ENCODE measurements at regions not wholly inside any gene's neighbourhood (a gene's known extent, or its start where the extent isn't known, plus 50 kb on each side); places are given as distances from the start of the nearest gene placed in this dataset.

DNA sequence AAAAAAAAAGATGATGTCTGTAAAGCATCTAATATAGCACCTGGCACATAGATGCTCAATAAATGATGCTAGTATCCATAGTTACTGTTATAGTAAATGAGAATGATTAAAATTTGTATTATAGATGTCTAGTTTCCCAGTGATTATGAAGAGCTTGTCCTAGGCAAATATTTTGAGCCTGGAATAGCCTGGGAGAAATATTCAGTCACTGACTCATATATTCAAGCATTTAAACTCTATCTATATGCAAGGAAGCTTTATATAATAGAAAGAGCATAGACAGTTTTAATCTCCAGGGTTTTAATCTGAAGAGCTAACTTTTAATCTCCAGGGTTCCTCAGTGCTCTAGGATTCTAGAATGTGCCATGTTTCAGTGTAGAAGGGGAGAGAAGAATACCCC, 91.5 kb upstream of the VASH1 start:
- no peaks in the 10 kb centered on the region for H4K20me1 ChIP-seq (replicated peaks; ENCODE audit: control insufficient read depth, extremely low read depth, insufficient read depth, low read length)
- H3K9me1 ChIP-seq (replicated peaks; ENCODE audit: control insufficient read depth, extremely low read depth, insufficient read depth, low read length): no peaks in the 10 kb centered on the region
- no TSS peak for BruUV-seq (replicated peaks)
- no peaks in the 10 kb centered on the region for H3K9me3 ChIP-seq (replicated peaks; ENCODE audit: control insufficient read depth, insufficient read depth, low read length)
- H3K4me2 ChIP-seq (ENCODE audit: insufficient read depth, low read length): no peak overlapping the region
- H3K9ac ChIP-seq (replicated peaks; ENCODE audit: extremely low read depth, insufficient read depth, low read length): no peak overlapping the region
- DNase-seq (ENCODE audit: low read depth, low spot score): no peak
- no peaks in the 10 kb centered on the region for H3K4me1 ChIP-seq (ENCODE audit: control insufficient read depth, extremely low read depth, insufficient read depth, low read length)
- TF ChIP-seq, protein P1, sequence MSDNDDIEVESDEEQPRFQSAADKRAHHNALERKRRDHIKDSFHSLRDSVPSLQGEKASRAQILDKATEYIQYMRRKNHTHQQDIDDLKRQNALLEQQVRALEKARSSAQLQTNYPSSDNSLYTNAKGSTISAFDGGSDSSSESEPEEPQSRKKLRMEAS (IDR thresholded peaks at IDR 0.05; ENCODE audit: insufficient read depth, insufficient read length): no peak
- no peak for TF ChIP-seq EZH2 (IDR thresholded peaks at IDR 0.05; ENCODE audit: borderline replicate concordance, low read depth, low read length, severe bottlenecking)
- no peak for TF ChIP-seq GATA2 (IDR thresholded peaks at IDR 0.05; ENCODE audit: insufficient read depth, insufficient read length, low read depth, low read length)
- TF ChIP-seq FOS (IDR thresholded peaks at IDR 0.05; ENCODE audit: borderline replicate concordance, insufficient read depth, low read length): no peak
- no peak for TF ChIP-seq MYC (IDR thresholded peaks at IDR 0.05; ENCODE audit: low read depth, low read length)
- no peak for TF ChIP-seq POLR2A (IDR thresholded peaks at IDR 0.05; ENCODE audit: low read depth, low read length)
- TF ChIP-seq POLR2AphosphoS5 (IDR thresholded peaks at IDR 0.05; ENCODE audit: insufficient read depth, low read depth, low read length): no peak
- TF ChIP-seq JUN (IDR thresholded peaks at IDR 0.05; ENCODE audit: borderline replicate concordance, insufficient read depth, insufficient read length, low read depth): no peak
- TF ChIP-seq, protein P2, sequence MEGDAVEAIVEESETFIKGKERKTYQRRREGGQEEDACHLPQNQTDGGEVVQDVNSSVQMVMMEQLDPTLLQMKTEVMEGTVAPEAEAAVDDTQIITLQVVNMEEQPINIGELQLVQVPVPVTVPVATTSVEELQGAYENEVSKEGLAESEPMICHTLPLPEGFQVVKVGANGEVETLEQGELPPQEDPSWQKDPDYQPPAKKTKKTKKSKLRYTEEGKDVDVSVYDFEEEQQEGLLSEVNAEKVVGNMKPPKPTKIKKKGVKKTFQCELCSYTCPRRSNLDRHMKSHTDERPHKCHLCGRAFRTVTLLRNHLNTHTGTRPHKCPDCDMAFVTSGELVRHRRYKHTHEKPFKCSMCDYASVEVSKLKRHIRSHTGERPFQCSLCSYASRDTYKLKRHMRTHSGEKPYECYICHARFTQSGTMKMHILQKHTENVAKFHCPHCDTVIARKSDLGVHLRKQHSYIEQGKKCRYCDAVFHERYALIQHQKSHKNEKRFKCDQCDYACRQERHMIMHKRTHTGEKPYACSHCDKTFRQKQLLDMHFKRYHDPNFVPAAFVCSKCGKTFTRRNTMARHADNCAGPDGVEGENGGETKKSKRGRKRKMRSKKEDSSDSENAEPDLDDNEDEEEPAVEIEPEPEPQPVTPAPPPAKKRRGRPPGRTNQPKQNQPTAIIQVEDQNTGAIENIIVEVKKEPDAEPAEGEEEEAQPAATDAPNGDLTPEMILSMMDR (IDR thresholded peaks at IDR 0.05; ENCODE audit: extremely low read depth in 1 of 2, insufficient read depth in 1 of 2, low read depth in 1 of 2, low read length in 2 of 2): no peak
- H3K36me3 ChIP-seq (ENCODE audit: control insufficient read depth in 2 of 2, extremely low read depth in 1 of 2, insufficient read depth in 2 of 2, low read length in 2 of 2): no peaks in the 10 kb centered on the region
- no peaks in the 10 kb centered on the region for H3K79me2 ChIP-seq (ENCODE audit: control insufficient read depth, insufficient read depth, low read length)
- H3K27me3 ChIP-seq (ENCODE audit: control insufficient read depth in 2 of 2, insufficient read depth in 2 of 2, low read length in 2 of 2): peaks cover 0 to 3% of the 10 kb centered on the region in 2 experiments
- no peak for FAIRE-seq
- no peak overlapping the region for H2AFZ ChIP-seq (ENCODE audit: low read depth, low read length)
- H3K4me3 ChIP-seq (replicated peaks in 1 of 3; ENCODE audit: insufficient read depth in 1 of 3, low read depth in 1 of 3, low read length in 3 of 3): no peak overlapping the region
- ChIA-PET CTCF (no interaction called here), POLR2A (no interaction called here)
- no peak overlapping the region for H3K27ac ChIP-seq (ENCODE audit: insufficient read depth, low read depth, low read length)
- dilution Hi-C loops (cut with MboI; ENCODE audit: extremely low pct_ligation_motif_present, low sequenced_read_pairs) (no loop called here), intact Hi-C loops (cut with micrococcal nuclease) (no loop called here)
